Upper lobe of right lung (tissue), 1 donor: ENCODE measurements at regions not wholly inside any gene's neighbourhood (a gene's known extent, or its start where the extent isn't known, plus 50 kb on each side); places are given as distances from the start of the nearest gene placed in this dataset.

Experiments
- ATAC-seq: fragments of 200-7000 bp; cut with Tn5 transposase; one replicate; pipeline ENCODE4 v1.9.1; 2020; ENCODE audit warnings: mild to moderate bottlenecking, moderate library complexity
- DNase-seq: peaks from one replicate; pipeline ENCODE4 v3.0.0-alpha.2; 2020
- H3K27ac ChIP-seq: fragments of 200-600 bp; one replicate; pipeline ENCODE4 v1.8.0; 2022
- H3K27me3 ChIP-seq: fragments of 200-600 bp; one replicate; pipeline ENCODE4 v1.8.0; 2022; ENCODE audit warnings: mild to moderate bottlenecking
- H3K36me3 ChIP-seq: fragments of 200-600 bp; one replicate; pipeline ENCODE4 v1.8.0; 2022
- H3K4me1 ChIP-seq: fragments of 200-600 bp; one replicate; pipeline ENCODE4 v1.8.0; 2022
- H3K4me3 ChIP-seq: fragments of 200-600 bp; one replicate; pipeline ENCODE4 v1.8.0; 2022; ENCODE audit warnings: mild to moderate bottlenecking
- H3K9me3 ChIP-seq: fragments of 200-600 bp; one replicate; pipeline ENCODE4 v1.8.0; 2022
- intact Hi-C: fragments of 100-400 bp; cut with DNase I; formaldehyde crosslinking; loops from one replicate; pipeline ENCODE4 v1.11.0; 2022
- TF ChIP-seq, protein P1 (sequence below): fragments of 200-600 bp; IDR thresholded peaks from one replicate; pipeline ENCODE4 v1.8.0; 2022; ENCODE audit warnings: antibody characterized with exemption
- donor health status: DM: no; HTN: yes; CAD: no; lungs with severe emphysema.

DNA sequence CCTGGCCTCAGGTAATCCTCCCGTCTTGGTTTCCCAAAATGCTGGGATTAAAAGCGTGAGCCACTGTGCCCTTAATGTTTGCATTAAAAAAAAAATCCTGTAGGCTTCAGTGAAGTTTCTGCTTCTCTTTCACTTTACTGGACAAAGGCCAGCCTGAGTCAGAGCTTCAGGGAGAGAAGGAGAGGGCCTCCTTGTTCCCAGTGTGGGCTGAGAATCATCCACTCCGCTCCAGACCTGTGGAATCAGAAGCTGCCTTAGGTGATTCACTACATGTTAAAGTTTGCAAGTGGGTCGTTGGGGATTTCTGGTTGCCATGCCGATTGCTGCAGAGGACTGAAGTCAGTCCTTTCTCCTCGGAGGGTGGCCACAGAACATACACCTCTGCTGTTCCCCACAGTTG, 113.3 kb upstream of the EEF1E1 start:
- H3K4me3 ChIP-seq: no peak overlapping the region
- TF ChIP-seq, protein P1, sequence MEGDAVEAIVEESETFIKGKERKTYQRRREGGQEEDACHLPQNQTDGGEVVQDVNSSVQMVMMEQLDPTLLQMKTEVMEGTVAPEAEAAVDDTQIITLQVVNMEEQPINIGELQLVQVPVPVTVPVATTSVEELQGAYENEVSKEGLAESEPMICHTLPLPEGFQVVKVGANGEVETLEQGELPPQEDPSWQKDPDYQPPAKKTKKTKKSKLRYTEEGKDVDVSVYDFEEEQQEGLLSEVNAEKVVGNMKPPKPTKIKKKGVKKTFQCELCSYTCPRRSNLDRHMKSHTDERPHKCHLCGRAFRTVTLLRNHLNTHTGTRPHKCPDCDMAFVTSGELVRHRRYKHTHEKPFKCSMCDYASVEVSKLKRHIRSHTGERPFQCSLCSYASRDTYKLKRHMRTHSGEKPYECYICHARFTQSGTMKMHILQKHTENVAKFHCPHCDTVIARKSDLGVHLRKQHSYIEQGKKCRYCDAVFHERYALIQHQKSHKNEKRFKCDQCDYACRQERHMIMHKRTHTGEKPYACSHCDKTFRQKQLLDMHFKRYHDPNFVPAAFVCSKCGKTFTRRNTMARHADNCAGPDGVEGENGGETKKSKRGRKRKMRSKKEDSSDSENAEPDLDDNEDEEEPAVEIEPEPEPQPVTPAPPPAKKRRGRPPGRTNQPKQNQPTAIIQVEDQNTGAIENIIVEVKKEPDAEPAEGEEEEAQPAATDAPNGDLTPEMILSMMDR: no peak
- no peak overlapping the region for H3K27ac ChIP-seq
- no peaks in the 10 kb centered on the region for H3K36me3 ChIP-seq
- intact Hi-C loops: no loop called here
- no peaks in the 10 kb centered on the region for H3K27me3 ChIP-seq
- ATAC-seq (peak; percentile 39), DNase-seq (no peak)
- H3K9me3 ChIP-seq: no peaks in the 10 kb centered on the region
- no peaks in the 10 kb centered on the region for H3K4me1 ChIP-seq

GRCh38 chr6:8213995-8214394, 111.6 kb upstream of the EEF1E1 start:
- DNase-seq: no peak
- intact Hi-C loops: no loop called here
- Histone ChIP-seq H3K27ac (no peak overlapping the region), H3K4me3 (no peak overlapping the region), H3K9me3 (no peaks in the 10 kb centered on the region), H3K36me3 (no peaks in the 10 kb centered on the region), H3K27me3 (no peaks in the 10 kb centered on the region), H3K4me1 (no peaks in the 10 kb centered on the region)
- no peak for ATAC-seq
- TF ChIP-seq, protein P1: no peak

DNA sequence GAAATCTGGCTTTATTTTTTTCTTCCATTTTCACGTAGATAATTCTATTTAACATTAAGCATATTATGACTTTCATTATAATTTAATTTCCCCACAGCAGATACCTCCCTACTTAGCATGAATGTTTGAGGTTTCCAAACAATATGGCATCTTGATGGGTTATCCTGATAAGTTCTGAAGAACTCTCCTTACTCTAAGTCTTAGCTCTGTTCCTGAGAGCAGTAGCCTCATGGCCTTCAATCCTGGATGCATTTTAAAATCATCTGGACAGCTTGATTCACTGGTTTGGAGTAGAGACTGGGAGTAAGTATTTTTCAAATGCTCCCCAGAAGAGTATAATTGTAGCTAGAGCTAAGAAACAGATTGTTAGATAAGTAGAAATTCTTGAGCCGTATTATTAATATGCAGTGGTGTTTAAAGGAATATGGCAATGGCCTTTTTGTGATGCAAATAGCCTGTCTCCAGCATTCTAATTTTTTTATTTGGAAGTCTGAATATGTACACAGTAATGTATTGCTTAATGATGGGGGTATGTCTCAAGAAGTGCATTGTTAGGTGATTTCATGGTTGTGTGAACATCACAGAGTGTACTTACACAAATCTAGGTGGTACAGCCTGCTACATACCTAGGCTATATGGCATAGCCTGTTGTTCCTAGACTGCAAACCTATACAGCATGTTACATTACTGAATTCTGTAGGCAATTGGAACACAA, 110.5 kb upstream of the EEF1E1 start:
- H3K4me1 ChIP-seq: no peaks in the 10 kb centered on the region
- H3K9me3 ChIP-seq: no peaks in the 10 kb centered on the region
- no peak overlapping the region for H3K27ac ChIP-seq
- TF ChIP-seq, protein P1: no peak
- H3K36me3 ChIP-seq: no peaks in the 10 kb centered on the region
- H3K27me3 ChIP-seq: no peaks in the 10 kb centered on the region
- H3K4me3 ChIP-seq: no peak overlapping the region
- intact Hi-C loops: no loop called here
- no peak for DNase-seq
- ATAC-seq: no peak

DNA sequence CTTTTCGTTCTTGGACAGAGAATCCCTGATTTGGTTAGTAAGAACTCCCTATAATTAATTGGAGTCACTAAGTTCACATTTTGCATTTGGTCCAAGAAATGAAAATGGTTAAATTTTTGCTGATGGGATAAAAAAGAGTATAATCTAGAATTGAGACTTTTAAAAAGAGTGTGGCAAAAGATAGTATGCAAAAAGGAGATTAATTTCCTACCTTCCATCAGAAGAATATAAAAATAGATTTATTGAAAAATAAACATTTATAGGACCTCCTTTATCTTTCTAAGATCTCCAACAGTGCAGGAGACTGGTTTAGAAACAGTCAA, 105.5 kb upstream of the EEF1E1 start:
- H3K9me3 ChIP-seq: no peaks in the 10 kb centered on the region
- intact Hi-C loops: no loop called here
- ATAC-seq: no peak
- TF ChIP-seq, protein P1: no peak
- H3K27me3 ChIP-seq: no peaks in the 10 kb centered on the region
- no peak overlapping the region for H3K27ac ChIP-seq
- H3K4me1 ChIP-seq: no peaks in the 10 kb centered on the region
- no peak for DNase-seq
- no peaks in the 10 kb centered on the region for H3K36me3 ChIP-seq
- H3K4me3 ChIP-seq: no peak overlapping the region

DNA sequence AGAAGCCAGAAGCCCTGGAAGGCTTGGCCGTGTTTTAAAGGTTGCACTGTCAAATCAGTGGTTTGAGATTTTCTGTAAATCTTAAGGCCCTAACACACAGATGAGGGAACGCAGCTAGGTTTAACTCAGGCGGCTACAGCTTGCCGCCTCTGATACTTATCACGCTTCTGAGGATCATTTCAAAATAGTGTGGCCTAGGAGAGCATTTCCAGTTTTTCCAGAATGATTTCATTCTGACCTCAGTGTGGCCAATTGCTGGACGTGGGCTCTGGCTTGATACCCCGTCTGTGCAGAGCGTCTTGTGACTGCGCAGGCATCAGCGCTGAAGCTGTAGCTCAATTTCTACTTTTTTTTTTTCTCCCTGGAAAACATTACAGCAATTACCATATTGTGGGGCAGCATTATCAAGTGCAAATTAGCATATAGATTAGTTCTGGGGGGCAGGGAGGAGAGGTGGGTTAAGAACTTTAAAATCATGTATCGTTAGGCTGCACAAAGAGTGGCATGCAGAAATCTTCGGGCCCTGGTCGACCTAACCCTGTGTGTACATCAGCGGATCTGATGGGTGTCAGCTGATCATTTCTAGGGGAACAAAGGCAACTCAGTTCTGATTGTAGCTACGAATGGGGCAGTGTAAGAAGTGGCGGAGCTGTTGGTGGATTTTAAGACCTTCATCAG, 105.0 kb upstream of the EEF1E1 start:
- TF ChIP-seq, protein P1: no peak
- DNase-seq (no peak), ATAC-seq (no peak)
- Histone ChIP-seq H3K27ac (no peak overlapping the region), H3K4me3 (no peak overlapping the region), H3K4me1 (no peaks in the 10 kb centered on the region), H3K27me3 (no peaks in the 10 kb centered on the region), H3K36me3 (no peaks in the 10 kb centered on the region), H3K9me3 (no peaks in the 10 kb centered on the region)
- intact Hi-C loops: no loop called here
